ENCODE measurements at regions not wholly inside any gene's neighbourhood (a gene's known extent, or its start where the extent isn't known, plus 50 kb on each side); places are given as distances from the start of the nearest gene placed in this dataset.

DNA sequence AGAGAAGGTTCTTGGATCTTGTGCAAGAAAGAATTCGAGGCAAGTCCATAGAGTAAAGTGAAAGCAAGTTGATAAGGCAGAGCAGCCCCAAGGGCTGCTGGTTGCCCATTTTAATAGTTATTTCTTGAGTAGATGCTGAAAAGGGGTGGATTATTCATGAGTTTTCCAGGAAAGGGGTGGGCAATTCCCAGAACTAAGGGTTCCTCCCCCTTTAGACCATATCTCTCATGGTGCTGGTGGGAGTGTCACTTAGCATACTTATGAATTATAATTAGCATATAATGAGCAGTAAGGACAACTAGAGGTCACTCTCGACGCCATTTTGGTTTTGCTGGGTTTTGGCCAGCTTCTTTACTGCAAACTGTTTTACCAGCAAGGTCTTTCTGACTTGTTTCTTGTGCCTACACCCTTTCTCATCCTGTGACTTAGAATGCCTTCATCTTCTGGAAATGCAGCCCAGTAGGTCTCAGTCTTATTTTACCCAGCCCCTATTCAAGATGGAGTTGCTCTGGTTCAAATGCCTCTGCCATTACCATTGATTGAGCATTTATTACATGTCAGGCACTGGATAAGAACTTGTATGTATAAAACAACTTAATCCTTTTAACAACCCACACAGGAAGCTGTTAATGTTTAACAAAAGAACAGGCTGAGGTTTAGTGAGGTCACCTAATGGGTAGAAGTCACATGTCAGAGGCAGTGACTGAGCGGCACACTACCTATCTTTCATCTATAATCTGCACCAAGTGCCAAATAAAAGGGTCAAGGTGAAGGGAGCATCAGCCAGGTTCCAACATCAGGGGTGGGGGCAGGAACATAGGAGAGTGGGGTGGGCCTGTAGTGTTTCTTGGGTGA lies 250.9 kb downstream of the ICOS start:
- no peak for DNase-seq

DNA sequence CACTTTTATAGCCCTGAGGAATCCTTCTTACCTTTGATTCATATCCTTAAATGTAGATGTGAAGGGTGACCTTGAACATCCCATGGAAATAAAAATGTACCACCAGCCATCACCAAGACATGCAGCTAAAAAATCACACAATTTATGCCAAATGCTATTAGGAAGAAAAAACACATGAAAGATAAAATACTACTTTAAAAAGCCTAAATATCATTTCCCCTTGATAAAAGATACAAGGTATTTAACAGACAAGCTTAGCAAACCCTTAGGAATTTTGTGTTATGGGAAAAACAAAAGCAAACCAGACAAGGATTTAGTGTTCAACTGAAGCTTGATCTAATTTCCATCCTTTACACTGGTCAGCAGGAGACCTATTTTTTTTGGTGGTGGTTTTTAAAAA lies 255.0 kb downstream of the ICOS start:
- no peak for DNase-seq

GRCh38 chr2:204195498-204195897 lies 258.9 kb downstream of the ICOS start:
- no peak for DNase-seq

GRCh38 chr2:204197336-204198005 lies 260.9 kb downstream of the ICOS start:
- no peak for DNase-seq

- no peak for DNase-seq
These were observed 262.8 kb downstream of the ICOS start for GRCh38 chr2:204199357-204199756.

- no peak for DNase-seq
These were observed 264.9 kb downstream of the ICOS start for GRCh38 chr2:204201507-204201906.

DNA sequence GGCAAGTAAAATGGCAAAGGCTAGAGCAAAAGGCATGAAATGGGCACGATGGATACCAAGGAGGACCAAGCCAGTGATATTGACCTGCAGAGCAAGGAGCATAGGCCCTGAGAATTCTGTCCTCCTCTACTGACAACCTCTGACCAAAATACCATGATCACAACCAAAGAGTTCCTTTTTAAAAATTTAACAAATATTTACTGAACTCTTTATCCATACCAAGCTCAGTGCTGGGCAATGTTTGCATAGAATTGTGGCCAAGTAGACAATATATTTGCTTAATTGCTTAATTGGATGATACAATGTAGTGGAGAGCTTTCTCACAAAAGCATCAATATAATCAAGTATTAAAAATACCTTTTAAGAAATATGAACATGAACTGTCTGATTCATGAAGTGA lies 265.7 kb downstream of the ICOS start:
- no peak for DNase-seq

DNA sequence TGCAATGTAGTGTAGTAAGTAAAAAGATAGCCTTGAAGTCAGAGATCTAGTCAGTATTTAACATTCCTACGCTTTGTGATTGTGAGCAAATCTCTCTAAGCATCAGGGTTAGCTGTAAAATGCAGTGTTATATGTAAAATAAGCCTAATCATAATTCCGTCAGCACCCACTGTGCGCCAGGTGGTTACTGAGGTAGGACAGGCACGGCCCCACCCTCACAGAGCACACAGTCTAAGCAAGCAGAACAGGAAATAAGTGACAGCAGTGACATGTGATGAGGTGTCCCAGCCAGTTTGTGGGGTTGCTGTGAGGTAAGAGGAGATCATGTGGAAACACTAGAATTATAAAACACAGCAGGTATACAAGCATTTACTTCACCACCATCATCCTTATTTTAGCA lies 267.1 kb downstream of the ICOS start:
- no peak for DNase-seq

- no peak for DNase-seq
These were observed 268.5 kb downstream of the ICOS start for GRCh38 chr2:204205082-204205481.

DNA sequence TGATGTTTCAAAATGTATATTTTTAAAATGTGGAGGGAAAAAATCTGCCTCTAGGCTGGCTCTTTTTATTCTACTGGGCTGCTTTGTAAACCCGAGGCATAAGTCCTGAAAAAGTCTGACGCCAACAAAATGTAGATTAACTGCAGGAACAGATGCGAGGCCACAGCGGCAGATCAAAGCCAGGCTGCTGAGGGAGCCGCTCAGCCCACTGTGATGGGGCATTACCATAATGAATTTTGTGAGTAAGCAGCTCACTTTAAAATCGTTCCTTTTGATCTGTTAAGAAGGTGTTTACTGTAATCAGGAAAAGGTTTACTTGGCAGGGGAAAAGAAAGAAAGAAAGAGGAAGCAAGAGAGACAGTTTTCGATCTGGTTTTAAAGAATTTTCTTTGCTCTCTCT lies 269.0 kb downstream of the ICOS start:
- DNase-seq: no peak

- no peak for DNase-seq
These were observed 271.3 kb downstream of the ICOS start for GRCh38 chr2:204207866-204208265.

DNA sequence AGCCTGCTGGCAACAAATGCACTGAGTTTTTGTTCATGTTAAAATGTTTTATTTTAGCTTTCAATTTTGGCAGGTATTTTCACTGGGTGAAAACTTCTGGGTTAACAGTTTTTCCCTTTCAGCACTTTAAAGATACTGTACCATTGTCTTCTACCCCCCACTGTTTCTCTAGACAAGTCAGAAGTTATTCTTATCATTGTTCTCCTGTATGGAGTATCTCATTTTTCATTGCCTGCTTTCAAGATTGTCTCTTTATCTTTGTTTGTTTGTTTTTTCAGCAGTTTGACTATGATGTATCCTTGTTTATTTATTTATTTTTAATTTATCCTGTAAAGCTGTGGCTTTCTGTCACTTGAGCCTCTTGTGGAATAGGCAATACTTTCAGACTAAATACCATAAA lies 277.0 kb downstream of the ICOS start:
- DNase-seq: no peak

GRCh38 chr2:204218040-204218439 lies 281.5 kb downstream of the ICOS start:
- no peak for DNase-seq

DNA sequence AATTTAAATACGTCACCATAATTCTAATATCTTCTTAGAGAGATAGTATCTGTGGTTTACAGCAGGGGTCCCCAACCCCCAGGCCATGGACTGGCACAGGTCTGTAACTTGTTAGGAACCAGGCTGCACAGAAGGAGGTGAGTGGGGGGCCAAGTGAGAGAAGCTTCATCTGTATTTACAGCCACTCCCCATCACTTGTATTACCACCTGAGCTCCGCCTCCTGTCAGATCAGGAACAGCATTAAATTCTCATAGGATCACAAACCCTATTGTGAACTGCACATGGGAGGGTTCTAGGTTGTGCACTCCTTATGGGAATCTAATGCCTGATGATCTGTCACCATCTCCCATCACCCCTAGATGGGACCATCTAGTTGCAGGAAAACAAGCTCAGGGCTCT lies 282.6 kb downstream of the ICOS start:
- no peak for DNase-seq

DNA sequence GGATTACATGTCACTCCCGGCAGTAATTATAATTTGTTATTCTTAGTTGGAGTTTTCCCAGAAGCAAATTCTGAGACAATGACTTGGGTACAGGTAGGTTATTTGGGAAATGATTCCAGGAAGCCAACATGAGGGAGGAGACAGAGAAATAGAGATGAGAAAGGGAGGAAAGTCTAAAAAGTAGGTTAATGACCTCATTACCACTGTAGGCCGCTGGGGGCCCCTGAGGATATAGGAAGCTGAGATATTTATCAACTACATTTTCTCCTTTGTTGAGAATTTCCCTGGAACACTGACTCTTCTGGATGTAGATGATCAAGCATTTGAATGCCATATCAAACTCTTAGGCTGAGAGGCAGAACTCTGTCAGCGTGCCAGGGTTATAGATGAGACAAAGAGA lies 284.3 kb downstream of the ICOS start:
- no peak for DNase-seq

DNA sequence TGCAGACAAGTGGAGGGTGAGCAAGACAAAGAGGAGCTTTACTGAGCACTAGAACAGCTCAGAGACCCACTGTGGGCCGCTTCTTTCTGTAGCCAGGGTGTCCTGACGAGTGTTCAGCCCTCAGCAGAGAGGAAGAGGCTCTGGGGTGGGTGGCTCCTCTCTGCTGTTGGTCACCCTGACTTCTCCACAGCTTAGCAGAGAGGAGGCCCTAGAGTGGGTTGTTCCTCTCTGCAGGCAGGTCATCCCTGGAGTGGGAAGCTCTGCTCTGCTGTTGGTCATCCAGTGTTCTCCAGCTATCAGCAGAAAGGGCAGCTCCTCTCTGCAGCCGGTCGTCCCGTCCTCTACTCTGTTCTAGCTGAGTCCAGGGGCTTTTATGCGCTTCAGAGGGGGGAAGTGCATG lies 286.5 kb downstream of the ICOS start:
- DNase-seq: no peak

DNA sequence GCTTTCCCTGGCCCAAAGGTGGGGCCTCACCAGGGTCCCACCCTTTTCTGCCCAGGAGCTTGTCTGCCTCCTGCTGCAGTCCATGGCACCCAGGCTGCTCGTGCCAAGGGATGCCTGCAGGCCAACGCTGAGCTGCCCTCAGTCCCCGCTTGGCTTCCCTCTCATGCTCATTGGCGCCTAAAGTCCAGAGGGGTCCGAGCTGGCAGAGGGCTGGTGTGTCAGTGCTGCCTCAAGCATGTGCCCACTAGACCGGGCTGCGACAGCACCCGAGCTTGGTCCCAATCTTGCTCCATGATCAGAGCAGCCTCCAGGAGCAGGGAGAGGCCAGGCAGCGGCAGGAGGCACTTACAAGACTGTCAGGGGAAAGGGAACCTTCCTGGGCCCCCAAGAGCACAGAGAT lies 287.0 kb downstream of the ICOS start:
- DNase-seq: no peak

DNA sequence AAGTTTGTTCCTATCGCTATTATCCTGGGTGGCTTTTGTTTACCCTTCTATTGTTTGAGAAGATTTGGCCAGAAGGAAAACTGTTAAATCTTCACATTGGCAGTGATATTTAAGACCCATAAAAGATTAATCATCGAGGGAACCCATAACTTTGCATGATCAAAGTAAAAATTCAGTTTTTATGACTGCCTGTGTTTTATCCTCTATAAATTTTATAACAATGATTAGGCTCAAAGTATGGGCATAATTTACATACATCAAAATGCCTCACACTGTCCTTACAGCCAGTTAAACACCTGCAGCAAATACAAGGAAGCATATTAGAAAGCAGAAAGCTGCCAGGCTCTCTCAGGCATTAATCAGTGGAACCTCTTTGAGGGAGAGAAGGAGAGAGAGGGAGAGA lies 289.1 kb downstream of the ICOS start:
- DNase-seq: no peak

DNA sequence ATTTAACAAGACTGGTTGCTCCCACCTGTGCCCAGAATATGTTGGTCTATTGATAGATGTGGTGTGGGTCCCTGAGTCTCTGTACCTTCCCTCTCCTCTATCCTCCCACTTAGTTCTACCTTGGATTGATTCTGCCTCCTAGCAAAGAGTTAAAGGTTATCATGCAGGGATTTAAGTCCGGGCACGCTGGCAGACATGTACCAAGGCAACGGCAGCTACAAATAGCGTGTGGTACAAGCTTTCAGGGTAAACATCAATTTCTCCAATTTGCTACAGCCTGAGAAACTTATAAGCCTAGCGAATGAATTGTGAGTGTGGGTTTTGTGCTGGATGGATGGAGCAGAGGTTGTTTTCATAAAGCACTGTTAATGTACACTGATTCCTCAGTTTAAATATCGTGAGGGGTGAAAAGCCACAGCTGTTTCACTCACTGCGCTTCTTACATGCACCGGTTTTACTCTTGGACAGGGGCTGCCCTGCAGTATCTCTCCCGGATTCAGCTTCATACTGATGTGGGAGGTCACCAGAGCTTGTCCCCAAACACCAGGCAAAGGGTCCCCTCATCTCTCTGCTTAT lies 289.8 kb downstream of the ICOS start:
- no peak for DNase-seq

GRCh38 chr2:204228169-204228886 lies 291.8 kb downstream of the ICOS start:
- DNase-seq: no peak

DNA sequence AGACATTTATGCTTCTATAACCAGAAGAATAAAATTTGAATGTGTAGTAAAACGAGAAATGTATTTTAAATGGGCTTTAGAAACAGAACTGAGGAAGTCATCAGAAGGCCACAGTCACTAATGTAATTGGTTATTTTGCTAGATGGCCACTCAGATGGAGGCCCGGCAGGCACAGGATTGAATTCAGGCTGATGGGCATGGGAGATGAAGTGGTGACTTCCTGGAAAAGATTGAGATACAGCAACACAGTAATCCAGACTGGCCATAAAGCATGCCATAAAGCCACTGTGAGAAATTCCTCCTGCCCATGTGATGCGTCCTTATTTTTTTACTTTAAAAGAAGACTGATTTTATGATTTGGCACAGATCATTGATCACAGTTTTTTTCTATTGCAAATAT lies 297.7 kb downstream of the ICOS start:
- DNase-seq: no peak

- peak; percentile 57 for DNase-seq
These were observed 298.3 kb downstream of the ICOS start for GRCh38 chr2:204234879-204235278.

- no peak for DNase-seq
These were observed 300.9 kb downstream of the ICOS start for GRCh38 chr2:204237416-204237815.
